Eye (tissue), 1 donor: ENCODE measurements at regions not wholly inside any gene's neighbourhood (a gene's known extent, or its start where the extent isn't known, plus 50 kb on each side); places are given as distances from the start of the nearest gene placed in this dataset.
"Not testable (repeated sequence)": the region's sequence is repeated elsewhere in the genome, so short reads cannot be mapped to it uniquely, and the experiment has no call there.

ENCODE experiments used
- DNase-seq: peaks from one replicate; pipeline ENCODE4 v3.0.0-alpha.2; 2015

GRCh38 chr14:30072454-30072853 lies 144.8 kb upstream of the PRKD1 start:
- DNase-seq, result not testable (repeated sequence)

- DNase-seq, result no peak
These were observed 150.3 kb upstream of the PRKD1 start for GRCh38 chr14:30077946-30078345.

- DNase-seq, result no peak
These were observed 151.3 kb upstream of the PRKD1 start for GRCh38 chr14:30078811-30079402.

- DNase-seq, result no peak
These were observed 154.8 kb upstream of the PRKD1 start for GRCh38 chr14:30082486-30082885.

- DNase-seq, result no peak
These were observed 157.2 kb upstream of the PRKD1 start for GRCh38 chr14:30084811-30085210.

- no peak for DNase-seq
These were observed 158.3 kb upstream of the PRKD1 start for GRCh38 chr14:30085943-30086342.

GRCh38 chr14:30088620-30089019 lies 161.0 kb upstream of the PRKD1 start:
- DNase-seq, result no peak

GRCh38 chr14:30108975-30109700 lies 181.5 kb upstream of the PRKD1 start:
- no peak for DNase-seq

- DNase-seq, result no peak
These were observed 186.4 kb upstream of the PRKD1 start for GRCh38 chr14:30114051-30114450.

- no peak for DNase-seq
These were observed 188.1 kb upstream of the PRKD1 start for GRCh38 chr14:30115756-30116155.

GRCh38 chr14:30118992-30119640 lies 191.5 kb upstream of the PRKD1 start:
- no peak for DNase-seq

- DNase-seq, result no peak
These were observed 197.8 kb upstream of the PRKD1 start for GRCh38 chr14:30125322-30125979.

GRCh38 chr14:30129807-30130206 lies 202.2 kb upstream of the PRKD1 start:
- DNase-seq, result no peak

GRCh38 chr14:30131581-30132097 lies 204.0 kb upstream of the PRKD1 start:
- DNase-seq, result no peak

GRCh38 chr14:30132196-30132595 lies 204.5 kb upstream of the PRKD1 start:
- no peak for DNase-seq

- peak; percentile 78 for DNase-seq
These were observed 207.3 kb upstream of the PRKD1 start for GRCh38 chr14:30134936-30135335.

- DNase-seq, result no peak
These were observed 210.9 kb upstream of the PRKD1 start for GRCh38 chr14:30138567-30138966.

GRCh38 chr14:30142216-30142615 lies 214.6 kb upstream of the PRKD1 start:
- no peak for DNase-seq

- no peak for DNase-seq
These were observed 216.0 kb upstream of the PRKD1 start for GRCh38 chr14:30143627-30144026.

GRCh38 chr14:30153717-30154116 lies 226.1 kb upstream of the PRKD1 start:
- no peak for DNase-seq

GRCh38 chr14:30156571-30156970 lies 228.9 kb upstream of the PRKD1 start:
- DNase-seq, result peak; percentile 76

- no peak for DNase-seq
These were observed 230.7 kb upstream of the PRKD1 start for GRCh38 chr14:30158299-30158698.

GRCh38 chr14:30159374-30159773 lies 231.7 kb upstream of the PRKD1 start:
- DNase-seq, result no peak

- no peak for DNase-seq
These were observed 233.0 kb upstream of the PRKD1 start for GRCh38 chr14:30160608-30161007.
